Right lobe of liver (tissue), 6 donors: ENCODE measurements at regions not wholly inside any gene's neighbourhood (a gene's known extent, or its start where the extent isn't known, plus 50 kb on each side); places are given as distances from the start of the nearest gene placed in this dataset.

Experiments used
- ATAC-seq, 4 donors: fragments of 200-7000 bp; cut with Tn5 transposase; one replicate each; pipeline ENCODE4 v1.9.1; 2020; ENCODE audit warnings: mild to moderate bottlenecking in 4 of 4, moderate library complexity in 4 of 4
- DNase-seq, 3 donors: peaks; one replicate each; pipeline ENCODE4 v3.0.0-alpha.2; 2020
- H3K27ac ChIP-seq, 3 donors: fragments of 200-600 bp; one replicate each; pipeline ENCODE4 v1.8.0; 2022
- H3K27me3 ChIP-seq, 2 donors: fragments of 200-600 bp; one replicate each; pipeline ENCODE4 v1.8.0; 2022
- H3K36me3 ChIP-seq, 4 donors: fragments of 200-600 bp; sonication (generic) in 1 of 4; one replicate each; pipeline versions ENCODE4 v1.5.1 to v1.8.0; 2017 to 2022; ENCODE audit warnings: control low read depth in 1 of 4
- H3K4me1 ChIP-seq, 4 donors: fragments of 200-600 bp; sonication (generic) in 1 of 4; one replicate each; pipeline versions ENCODE4 v1.5.1 to v1.8.0; 2017 to 2022; ENCODE audit warnings: control low read depth in 1 of 4
- H3K4me3 ChIP-seq, 3 donors: fragments of 200-600 bp; one replicate each; pipeline ENCODE4 v1.8.0; 2022
- H3K9me3 ChIP-seq, 4 donors: fragments of 200-600 bp; sonication (generic) in 1 of 4; one replicate each; pipeline versions ENCODE4 v1.5.1 to v1.8.0; 2017 to 2022; ENCODE audit warnings: control low read depth in 1 of 4
- CTCF ChIP-seq, 4 donors: fragments of 200-600 bp in 3 of 4; fragments of 450-650 bp in 1 of 4; IDR thresholded peaks; one replicate each; pipeline versions ENCODE4 v1.5.1 to v1.8.0; 2016 to 2022; ENCODE audit warnings: antibody characterized with exemption in 4 of 4, mild to moderate bottlenecking in 2 of 4
- POLR2A ChIP-seq: fragments of 450-650 bp; IDR thresholded peaks from one replicate; pipeline ENCODE4 v1.6.1; 2017; ENCODE audit warnings: antibody characterized with exemption, mild to moderate bottlenecking
- WGBS: methylation state at CpG from one replicate; pipeline ENCODE4 v1.1.6; 2018; ENCODE audit warnings: low coverage, low lambda C conversion rate; ENCODE audit not compliant: insufficient coverage; ENCODE audit errors: missing lambda C conversion rate; 5-methylcytosine and 5-hydroxymethylcytosine counted together
- intact Hi-C, 2 donors: fragments of 100-400 bp; cut with DNase I; formaldehyde crosslinking; loops; one replicate each; pipeline versions ENCODE4 v1.11.2 to v1.14.1; 2022
- donor health status: DM: no; HTN: yes; CAD: no.
- donor health status: DM: no; HTN: no; CAD: no.
- donor health status: DM: no; HTN: no; CAD: no.
- donor health status: DM: no; HTN: yes; CAD: no.
- donor health status: DM: no; HTN: yes; CAD: no.

- H3K4me3 ChIP-seq = no peak overlapping the region
- intact Hi-C loops = no loop called here
- no peak for TF ChIP-seq CTCF (IDR thresholded peaks at IDR 0.05)
- TF ChIP-seq POLR2A = no peak
- H3K9me3 ChIP-seq = no peaks in the 10 kb centered on the region
- no peak overlapping the region for H3K27ac ChIP-seq
- no peaks in the 10 kb centered on the region for H3K4me1 ChIP-seq
- 40% methylated on average over 2 of the region's 2 CpGs for WGBS
- no peaks in the 10 kb centered on the region for H3K27me3 ChIP-seq
- ATAC-seq (no peak), DNase-seq (no peak)
- no peaks in the 10 kb centered on the region for H3K36me3 ChIP-seq
These were observed 764.1 kb upstream of the SLITRK6 start for GRCh38 chr13:86563308-86563707.

- Histone ChIP-seq H3K36me3 (no peaks in the 10 kb centered on the region), H3K9me3 (no peaks in the 10 kb centered on the region), H3K4me1 (no peaks in the 10 kb centered on the region), H3K27me3 (no peaks in the 10 kb centered on the region), H3K27ac (no peak overlapping the region), H3K4me3 (no peak overlapping the region)
- ATAC-seq (peak; percentile 22 to 47 (median 38)), DNase-seq (no peak)
- WGBS = 34% methylated on average over 3 of the region's 3 CpGs
- no peak for TF ChIP-seq POLR2A
- TF ChIP-seq CTCF (IDR thresholded peaks at IDR 0.05) = peak; percentile 13 to 48 (median 25)
- intact Hi-C loops = no loop called here
These were observed 767.9 kb upstream of the SLITRK6 start for GRCh38 chr13:86567119-86567518.

GRCh38 chr13:86569119-86569518, 769.9 kb upstream of the SLITRK6 start:
- no peak overlapping the region for H3K4me3 ChIP-seq
- intact Hi-C loops = no loop called here
- 46% methylated on average over 1 of the region's 1 CpG for WGBS
- H3K27me3 ChIP-seq = no peaks in the 10 kb centered on the region
- H3K9me3 ChIP-seq = no peaks in the 10 kb centered on the region
- H3K27ac ChIP-seq = no peak overlapping the region
- no peaks in the 10 kb centered on the region for H3K4me1 ChIP-seq
- ATAC-seq (no peak), DNase-seq (no peak)
- no peaks in the 10 kb centered on the region for H3K36me3 ChIP-seq
- TF ChIP-seq POLR2A (no peak), CTCF (IDR thresholded peaks at IDR 0.05) (no peak)

GRCh38 chr13:86569974-86570373, 770.8 kb upstream of the SLITRK6 start:
- no peak for DNase-seq
- no peak overlapping the region for H3K27ac ChIP-seq
- no peaks in the 10 kb centered on the region for H3K27me3 ChIP-seq
- no peak for ATAC-seq
- no peak for TF ChIP-seq CTCF (IDR thresholded peaks at IDR 0.05)
- no peak for TF ChIP-seq POLR2A
- intact Hi-C loops = no loop called here
- H3K4me1 ChIP-seq = no peaks in the 10 kb centered on the region
- H3K36me3 ChIP-seq = no peaks in the 10 kb centered on the region
- no peak overlapping the region for H3K4me3 ChIP-seq
- no peaks in the 10 kb centered on the region for H3K9me3 ChIP-seq

- intact Hi-C loops = no loop called here
- DNase-seq = no peak
These were observed 772.9 kb upstream of the SLITRK6 start for GRCh38 chr13:86572115-86572514.

More at GRCh38 chr13:86572115-86572514, 772.9 kb upstream of the SLITRK6 start:
- no peak overlapping the region for H3K27ac ChIP-seq
- TF ChIP-seq CTCF (IDR thresholded peaks at IDR 0.05) (no peak), POLR2A (no peak)
- H3K4me3 ChIP-seq = no peak overlapping the region
- no peak for ATAC-seq
- WGBS = 9% methylated on average over 2 of the region's 2 CpGs
- no peaks in the 10 kb centered on the region for H3K9me3 ChIP-seq
- no peaks in the 10 kb centered on the region for H3K27me3 ChIP-seq
- H3K4me1 ChIP-seq = no peaks in the 10 kb centered on the region
- no peaks in the 10 kb centered on the region for H3K36me3 ChIP-seq
